HEK293 (cell line): ENCODE measurements at regions not wholly inside any gene's neighbourhood (a gene's known extent, or its start where the extent isn't known, plus 50 kb on each side); places are given as distances from the start of the nearest gene placed in this dataset.

Experiments
- CTCF ChIA-PET: fragments of 350-600 bp; formaldehyde crosslinking; extraction: SDS; loops from one replicate; lab custom pipeline; 2021; ENCODE audit warnings: antibody characterized with exemption; lab: Yijun Ruan, JAX
- POLR2A ChIA-PET: fragments of 300-600 bp; formaldehyde crosslinking; extraction: SDS; loops from one replicate; lab custom pipeline; 2020; ENCODE audit warnings: antibody characterized with exemption, inconsistent platforms; lab: Yijun Ruan, JAX
- H3K27ac ChIP-seq: fragments of 200-500 bp; sonication (Bioruptor generic); 2 replicates; pipeline ENCODE4 v1.5.1; 2014; ENCODE audit warnings: low read depth, low read length, control low read depth, inconsistent platforms; ENCODE audit errors: extremely low read depth
- H3K36me3 ChIP-seq, 2 experiments: fragments of 200-500 bp in 1 of 2; sonication (Bioruptor generic) in 1 of 2; 1 replicate in 1 of 2; 2 replicates in 1 of 2; pipeline ENCODE4 v1.5.1; 2014 to 2017; ENCODE audit warnings: inconsistent platforms in 2 of 2, low read length in 2 of 2; ENCODE audit not compliant: control insufficient read depth in 2 of 2, insufficient read depth in 1 of 2
- H3K4me1 ChIP-seq: fragments of 200-500 bp; sonication (Bioruptor generic); 2 replicates; pipeline ENCODE4 v1.5.1; 2014; ENCODE audit warnings: mild to moderate bottlenecking, low read length, inconsistent platforms; ENCODE audit not compliant: control insufficient read depth, insufficient read depth
- H3K4me3 ChIP-seq: 2 replicates; pipeline ENCODE4 v1.5.1; 2011; ENCODE audit warnings: low read depth, mild to moderate bottlenecking, control low read depth, low read length, moderate library complexity
- H3K9me3 ChIP-seq: fragments of 200-500 bp; sonication (Bioruptor generic); 2 replicates; pipeline ENCODE4 v1.5.1; 2014; ENCODE audit warnings: low read depth, low read length, inconsistent platforms; ENCODE audit not compliant: control insufficient read depth, insufficient read depth
- MZF1 ChIP-seq: fragments of 450-650 bp; formaldehyde crosslinking; IDR thresholded peaks from 2 replicates; pipeline ENCODE4 v1.5.1; 2017; ENCODE audit warnings: missing biosample characterization, missing genetic modification characterization, borderline replicate concordance
- OVOL3 ChIP-seq: fragments of 450-650 bp; formaldehyde crosslinking; IDR thresholded peaks from 2 replicates; pipeline ENCODE4 v1.5.1; 2016; ENCODE audit warnings: missing biosample characterization, missing genetic modification characterization
- SALL2 ChIP-seq: fragments of 450-650 bp; formaldehyde crosslinking; IDR thresholded peaks from 2 replicates; pipeline ENCODE4 v1.5.0; 2017; ENCODE audit warnings: missing biosample characterization, mild to moderate bottlenecking, missing genetic modification characterization, borderline replicate concordance
- SCRT2 ChIP-seq: fragments of 450-650 bp; formaldehyde crosslinking; IDR thresholded peaks from 2 replicates; pipeline ENCODE4 v1.5.1; 2016; ENCODE audit warnings: missing biosample characterization, missing genetic modification characterization
- SP2 ChIP-seq: fragments of 450-650 bp; formaldehyde crosslinking; IDR thresholded peaks from 2 replicates; pipeline ENCODE4 v1.5.1; 2016; ENCODE audit warnings: missing biosample characterization, missing genetic modification characterization
- YY2 ChIP-seq: fragments of 450-650 bp; formaldehyde crosslinking; IDR thresholded peaks from 2 replicates; pipeline ENCODE4 v1.5.1; 2016; ENCODE audit warnings: missing biosample characterization, missing genetic modification characterization
- ZBTB20 ChIP-seq: fragments of 450-650 bp; formaldehyde crosslinking; IDR thresholded peaks from 2 replicates; pipeline ENCODE4 v1.5.1; 2016; ENCODE audit warnings: missing biosample characterization, missing genetic modification characterization
- ZFP41 ChIP-seq: fragments of 450-650 bp; formaldehyde crosslinking; IDR thresholded peaks from 2 replicates; pipeline ENCODE4 v1.5.1; 2016; ENCODE audit warnings: missing biosample characterization, missing genetic modification characterization, borderline replicate concordance
- ZFP69B ChIP-seq: fragments of 450-650 bp; formaldehyde crosslinking; IDR thresholded peaks from 2 replicates; pipeline ENCODE4 v1.5.1; 2016; ENCODE audit warnings: missing biosample characterization, missing genetic modification characterization
- ZNF112 ChIP-seq: fragments of 450-650 bp; formaldehyde crosslinking; IDR thresholded peaks from 2 replicates; pipeline ENCODE4 v1.5.0; 2017; ENCODE audit warnings: missing biosample characterization, missing genetic modification characterization
- ZNF138 ChIP-seq: fragments of 450-650 bp; formaldehyde crosslinking; IDR thresholded peaks from 2 replicates; pipeline ENCODE4 v1.5.1; 2016; ENCODE audit warnings: missing biosample characterization, missing genetic modification characterization, borderline replicate concordance
- ZNF157 ChIP-seq: fragments of 450-650 bp; formaldehyde crosslinking; IDR thresholded peaks from 2 replicates; pipeline ENCODE4 v1.5.1; 2016; ENCODE audit warnings: missing biosample characterization, missing genetic modification characterization
- ZNF23 ChIP-seq: fragments of 450-650 bp; formaldehyde crosslinking; IDR thresholded peaks from 2 replicates; pipeline ENCODE4 v1.5.1; 2016; ENCODE audit warnings: missing biosample characterization, missing genetic modification characterization, borderline replicate concordance
- ZNF335 ChIP-seq: fragments of 450-650 bp; formaldehyde crosslinking; conservative IDR thresholded peaks from 2 replicates; pipeline ENCODE4 v1.5.1; 2016; ENCODE audit warnings: missing biosample characterization, missing genetic modification characterization
- ZNF350 ChIP-seq: fragments of 450-650 bp; formaldehyde crosslinking; IDR thresholded peaks from 2 replicates; pipeline ENCODE4 v1.5.0; 2017; ENCODE audit warnings: missing biosample characterization, mild to moderate bottlenecking, missing genetic modification characterization
- ZNF426 ChIP-seq: fragments of 450-650 bp; formaldehyde crosslinking; IDR thresholded peaks from 2 replicates; pipeline ENCODE4 v1.5.1; 2017; ENCODE audit warnings: missing biosample characterization, missing genetic modification characterization, mild to moderate bottlenecking, inconsistent platforms, moderate library complexity
- ZNF521 ChIP-seq: fragments of 450-650 bp; formaldehyde crosslinking; IDR thresholded peaks from 2 replicates; pipeline ENCODE4 v1.5.1; 2017; ENCODE audit warnings: missing biosample characterization, mild to moderate bottlenecking, missing genetic modification characterization
- ZNF629 ChIP-seq: fragments of 450-650 bp; formaldehyde crosslinking; IDR thresholded peaks from 2 replicates; pipeline ENCODE4 v1.5.1; 2017; ENCODE audit warnings: missing biosample characterization, missing genetic modification characterization
- ZNF660 ChIP-seq: fragments of 450-650 bp; IDR thresholded peaks from 2 replicates; pipeline ENCODE4 v1.5.1; 2018; ENCODE audit warnings: missing biosample characterization, mild to moderate bottlenecking, missing genetic modification characterization
- ZNF777 ChIP-seq: fragments of 450-650 bp; formaldehyde crosslinking; IDR thresholded peaks from 2 replicates; pipeline ENCODE4 v1.5.1; 2017; ENCODE audit warnings: missing biosample characterization, missing genetic modification characterization, borderline replicate concordance
- ZSCAN23 ChIP-seq: fragments of 450-650 bp; formaldehyde crosslinking; IDR thresholded peaks from 2 replicates; pipeline ENCODE4 v1.5.1; 2016; ENCODE audit warnings: missing biosample characterization, missing genetic modification characterization
- TF ChIP-seq, protein P1 (sequence below): fragments of 450-650 bp; formaldehyde crosslinking; IDR thresholded peaks from 2 replicates; pipeline ENCODE4 v1.5.1; 2016; ENCODE audit warnings: missing biosample characterization, missing genetic modification characterization
- TF ChIP-seq, protein P2 (sequence below): fragments of 450-650 bp; formaldehyde crosslinking; IDR thresholded peaks from 2 replicates; pipeline ENCODE4 v1.5.1; 2016; ENCODE audit warnings: missing biosample characterization, missing genetic modification characterization
- TF ChIP-seq, protein P3 (sequence below): fragments of 450-650 bp; formaldehyde crosslinking; IDR thresholded peaks from 2 replicates; pipeline ENCODE4 v1.5.1; 2016; ENCODE audit warnings: missing biosample characterization, missing genetic modification characterization
- TF ChIP-seq, protein P4 (sequence below): fragments of 450-650 bp; formaldehyde crosslinking; IDR thresholded peaks from 2 replicates; pipeline ENCODE4 v1.5.1; 2016; ENCODE audit warnings: missing biosample characterization, missing genetic modification characterization, borderline replicate concordance

DNA sequence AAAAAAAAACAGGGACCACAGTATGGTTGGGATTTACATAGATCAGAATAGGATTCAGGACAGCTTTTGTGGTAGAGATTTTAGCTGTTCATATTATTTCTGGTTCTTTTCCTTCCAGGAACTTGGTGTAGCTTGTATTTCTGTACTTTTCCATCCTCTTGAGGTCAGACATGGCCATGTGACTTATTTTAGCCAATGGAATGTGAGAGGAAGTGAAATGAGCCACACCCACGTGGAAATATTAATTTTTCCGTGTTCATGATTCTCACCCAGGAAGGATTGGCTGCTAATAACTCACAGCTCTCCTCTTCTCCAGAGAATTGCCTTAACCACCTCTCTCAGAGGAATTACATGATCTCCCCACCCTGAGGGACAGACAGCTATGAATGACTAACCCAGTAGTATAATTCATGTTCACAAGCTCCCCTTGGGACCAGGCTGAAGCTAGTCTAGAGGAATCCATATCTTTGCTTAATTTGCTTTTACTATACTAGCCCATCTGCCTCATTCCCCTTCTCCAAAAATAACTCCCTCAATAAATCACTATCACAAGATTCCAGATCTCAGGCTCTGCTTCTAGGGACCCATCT, 340.4 kb downstream of the NUAK1 start:
- Histone ChIP-seq H3K36me3 (no peaks in the 10 kb centered on the region), H3K9me3 (no peaks in the 10 kb centered on the region), H3K4me1 (no peaks in the 10 kb centered on the region), H3K4me3 (no peak overlapping the region), H3K27ac (no peak overlapping the region)
- TF ChIP-seq ZSCAN23 (tag by site-specific recombination) (no peak), ZNF112 (no peak), MZF1 (no peak), ZNF138 (tag by site-specific recombination) (no peak), ZNF350 (no peak), ZNF629 (tag by site-specific recombination) (no peak), ZNF426 (tag by site-specific recombination) (no peak), OVOL3 (tag by site-specific recombination) (no peak), YY2 (no peak), ZFP69B (tag by site-specific recombination) (no peak), ZNF157 (no peak)
- TF ChIP-seq, protein P1, sequence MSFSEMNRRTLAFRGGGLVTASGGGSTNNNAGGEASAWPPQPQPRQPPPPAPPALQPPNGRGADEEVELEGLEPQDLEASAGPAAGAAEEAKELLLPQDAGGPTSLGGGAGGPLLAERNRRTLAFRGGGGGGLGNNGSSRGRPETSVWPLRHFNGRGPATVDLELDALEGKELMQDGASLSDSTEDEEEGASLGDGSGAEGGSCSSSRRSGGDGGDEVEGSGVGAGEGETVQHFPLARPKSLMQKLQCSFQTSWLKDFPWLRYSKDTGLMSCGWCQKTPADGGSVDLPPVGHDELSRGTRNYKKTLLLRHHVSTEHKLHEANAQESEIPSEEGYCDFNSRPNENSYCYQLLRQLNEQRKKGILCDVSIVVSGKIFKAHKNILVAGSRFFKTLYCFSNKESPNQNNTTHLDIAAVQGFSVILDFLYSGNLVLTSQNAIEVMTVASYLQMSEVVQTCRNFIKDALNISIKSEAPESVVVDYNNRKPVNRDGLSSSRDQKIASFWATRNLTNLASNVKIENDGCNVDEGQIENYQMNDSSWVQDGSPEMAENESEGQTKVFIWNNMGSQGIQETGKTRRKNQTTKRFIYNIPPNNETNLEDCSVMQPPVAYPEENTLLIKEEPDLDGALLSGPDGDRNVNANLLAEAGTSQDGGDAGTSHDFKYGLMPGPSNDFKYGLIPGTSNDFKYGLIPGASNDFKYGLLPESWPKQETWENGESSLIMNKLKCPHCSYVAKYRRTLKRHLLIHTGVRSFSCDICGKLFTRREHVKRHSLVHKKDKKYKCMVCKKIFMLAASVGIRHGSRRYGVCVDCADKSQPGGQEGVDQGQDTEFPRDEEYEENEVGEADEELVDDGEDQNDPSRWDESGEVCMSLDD = no peak
- TF ChIP-seq, protein P2, sequence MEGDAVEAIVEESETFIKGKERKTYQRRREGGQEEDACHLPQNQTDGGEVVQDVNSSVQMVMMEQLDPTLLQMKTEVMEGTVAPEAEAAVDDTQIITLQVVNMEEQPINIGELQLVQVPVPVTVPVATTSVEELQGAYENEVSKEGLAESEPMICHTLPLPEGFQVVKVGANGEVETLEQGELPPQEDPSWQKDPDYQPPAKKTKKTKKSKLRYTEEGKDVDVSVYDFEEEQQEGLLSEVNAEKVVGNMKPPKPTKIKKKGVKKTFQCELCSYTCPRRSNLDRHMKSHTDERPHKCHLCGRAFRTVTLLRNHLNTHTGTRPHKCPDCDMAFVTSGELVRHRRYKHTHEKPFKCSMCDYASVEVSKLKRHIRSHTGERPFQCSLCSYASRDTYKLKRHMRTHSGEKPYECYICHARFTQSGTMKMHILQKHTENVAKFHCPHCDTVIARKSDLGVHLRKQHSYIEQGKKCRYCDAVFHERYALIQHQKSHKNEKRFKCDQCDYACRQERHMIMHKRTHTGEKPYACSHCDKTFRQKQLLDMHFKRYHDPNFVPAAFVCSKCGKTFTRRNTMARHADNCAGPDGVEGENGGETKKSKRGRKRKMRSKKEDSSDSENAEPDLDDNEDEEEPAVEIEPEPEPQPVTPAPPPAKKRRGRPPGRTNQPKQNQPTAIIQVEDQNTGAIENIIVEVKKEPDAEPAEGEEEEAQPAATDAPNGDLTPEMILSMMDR (tag by site-specific recombination) = no peak
- TF ChIP-seq, protein P3, sequence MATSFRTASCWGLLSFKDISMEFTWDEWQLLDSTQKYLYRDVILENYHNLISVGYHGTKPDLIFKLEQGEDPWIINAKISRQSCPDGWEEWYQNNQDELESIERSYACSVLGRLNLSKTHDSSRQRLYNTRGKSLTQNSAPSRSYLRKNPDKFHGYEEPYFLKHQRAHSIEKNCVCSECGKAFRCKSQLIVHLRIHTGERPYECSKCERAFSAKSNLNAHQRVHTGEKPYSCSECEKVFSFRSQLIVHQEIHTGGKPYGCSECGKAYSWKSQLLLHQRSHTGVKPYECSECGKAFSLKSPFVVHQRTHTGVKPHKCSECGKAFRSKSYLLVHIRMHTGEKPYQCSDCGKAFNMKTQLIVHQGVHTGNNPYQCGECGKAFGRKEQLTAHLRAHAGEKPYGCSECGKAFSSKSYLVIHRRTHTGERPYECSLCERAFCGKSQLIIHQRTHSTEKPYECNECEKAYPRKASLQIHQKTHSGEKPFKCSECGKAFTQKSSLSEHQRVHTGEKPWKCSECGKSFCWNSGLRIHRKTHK (tag by site-specific recombination) = no peak
- CTCF ChIA-PET = no interaction called here
- POLR2A ChIA-PET = no interaction called here

DNA sequence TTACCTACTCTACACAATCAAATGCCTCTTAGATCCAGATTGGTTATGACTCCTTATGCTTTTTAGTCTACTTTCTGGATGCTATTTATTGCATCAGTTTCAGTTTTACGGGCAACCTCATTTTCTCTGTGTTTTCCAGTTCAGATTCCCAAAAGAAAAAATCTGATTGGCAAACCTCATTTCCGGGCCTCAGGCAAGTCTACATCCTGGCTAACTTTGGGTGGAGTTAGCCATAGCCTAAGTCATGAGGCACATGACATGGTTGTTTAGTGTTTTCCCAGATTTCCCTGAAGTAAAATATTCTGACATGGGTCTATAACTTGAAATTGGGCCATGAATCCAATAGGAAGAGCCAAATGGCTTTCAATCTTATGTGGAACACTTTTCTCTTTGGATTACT, 339.7 kb downstream of the NUAK1 start:
- POLR2A ChIA-PET = no interaction called here
- TF ChIP-seq, protein P4, sequence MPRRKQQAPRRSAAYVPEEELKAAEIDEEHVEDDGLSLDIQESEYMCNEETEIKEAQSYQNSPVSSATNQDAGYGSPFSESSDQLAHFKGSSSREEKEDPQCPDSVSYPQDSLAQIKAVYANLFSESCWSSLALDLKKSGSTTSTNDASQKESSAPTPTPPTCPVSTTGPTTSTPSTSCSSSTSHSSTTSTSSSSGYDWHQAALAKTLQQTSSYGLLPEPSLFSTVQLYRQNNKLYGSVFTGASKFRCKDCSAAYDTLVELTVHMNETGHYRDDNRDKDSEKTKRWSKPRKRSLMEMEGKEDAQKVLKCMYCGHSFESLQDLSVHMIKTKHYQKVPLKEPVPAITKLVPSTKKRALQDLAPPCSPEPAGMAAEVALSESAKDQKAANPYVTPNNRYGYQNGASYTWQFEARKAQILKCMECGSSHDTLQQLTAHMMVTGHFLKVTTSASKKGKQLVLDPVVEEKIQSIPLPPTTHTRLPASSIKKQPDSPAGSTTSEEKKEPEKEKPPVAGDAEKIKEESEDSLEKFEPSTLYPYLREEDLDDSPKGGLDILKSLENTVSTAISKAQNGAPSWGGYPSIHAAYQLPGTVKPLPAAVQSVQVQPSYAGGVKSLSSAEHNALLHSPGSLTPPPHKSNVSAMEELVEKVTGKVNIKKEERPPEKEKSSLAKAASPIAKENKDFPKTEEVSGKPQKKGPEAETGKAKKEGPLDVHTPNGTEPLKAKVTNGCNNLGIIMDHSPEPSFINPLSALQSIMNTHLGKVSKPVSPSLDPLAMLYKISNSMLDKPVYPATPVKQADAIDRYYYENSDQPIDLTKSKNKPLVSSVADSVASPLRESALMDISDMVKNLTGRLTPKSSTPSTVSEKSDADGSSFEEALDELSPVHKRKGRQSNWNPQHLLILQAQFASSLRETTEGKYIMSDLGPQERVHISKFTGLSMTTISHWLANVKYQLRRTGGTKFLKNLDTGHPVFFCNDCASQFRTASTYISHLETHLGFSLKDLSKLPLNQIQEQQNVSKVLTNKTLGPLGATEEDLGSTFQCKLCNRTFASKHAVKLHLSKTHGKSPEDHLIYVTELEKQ (tag by site-specific recombination) = no peak
- TF ChIP-seq ZNF777 (tag by site-specific recombination) (no peak), ZNF660 (tag by site-specific recombination) (no peak), ZFP41 (tag by site-specific recombination) (no peak), SP2 (tag by site-specific recombination) (no peak), SALL2 (tag by site-specific recombination) (no peak), SCRT2 (tag by site-specific recombination) (no peak), ZNF23 (tag by site-specific recombination) (no peak), ZNF335 (tag by site-specific recombination) (no peak), OVOL3 (tag by site-specific recombination) (no peak), ZBTB20 (tag by site-specific recombination) (no peak), ZNF521 (tag by site-specific recombination) (no peak)
- TF ChIP-seq, protein P2 (tag by site-specific recombination) = no peak

More for the DNA sequence above, 339.7 kb downstream of the NUAK1 start:
- CTCF ChIA-PET = no interaction called here
- H3K4me3 ChIP-seq = no peak overlapping the region
- H3K9me3 ChIP-seq = no peaks in the 10 kb centered on the region
- no peak overlapping the region for H3K27ac ChIP-seq
- H3K4me1 ChIP-seq = no peaks in the 10 kb centered on the region
- no peaks in the 10 kb centered on the region for H3K36me3 ChIP-seq
